HUES64 (cell line): ENCODE measurements at regions not wholly inside any gene's neighbourhood (a gene's known extent, or its start where the extent isn't known, plus 50 kb on each side); places are given as distances from the start of the nearest gene placed in this dataset.

ENCODE experiments used
- H3K27ac ChIP-seq: 2 replicates; pipeline ENCODE4 v1.7.0; 2013; ENCODE audit warnings: low read depth, low read length, inconsistent platforms
- H3K27me3 ChIP-seq: 2 replicates; pipeline ENCODE4 v1.6.1; 2013; ENCODE audit warnings: mild to moderate bottlenecking, low read length; ENCODE audit not compliant: insufficient read depth
- H3K36me3 ChIP-seq: 2 replicates; pipeline ENCODE4 v1.6.1; 2013; ENCODE audit warnings: mild to moderate bottlenecking, low read length; ENCODE audit not compliant: insufficient read depth
- H3K4me1 ChIP-seq: 2 replicates; pipeline ENCODE4 v1.6.1; 2013; ENCODE audit warnings: mild to moderate bottlenecking, low read length, moderate library complexity; ENCODE audit not compliant: insufficient read depth
- H3K4me3 ChIP-seq: 2 replicates; pipeline ENCODE4 v1.5.1; 2013; ENCODE audit warnings: mild to moderate bottlenecking, low read length, moderate library complexity
- H3K9ac ChIP-seq: 2 replicates; pipeline ENCODE4 v1.6.1; 2013; ENCODE audit warnings: mild to moderate bottlenecking, low read depth, low read length
- H3K9me3 ChIP-seq: 2 replicates; pipeline ENCODE4 v1.6.1; 2013; ENCODE audit warnings: low read depth, low read length; ENCODE audit not compliant: insufficient read depth
- WGBS: fragments of 150-250, 120-280 bp; methylation state at CpG from one replicate; pipeline ENCODE4 v1.1.7; 2013; ENCODE audit warnings: missing lambda C conversion rate; 5-methylcytosine and 5-hydroxymethylcytosine counted together

- Histone ChIP-seq H3K4me1 (no peaks in the 10 kb centered on the region; the same call in 1 of the 2 replicates), H3K27ac (no peak overlapping the region), H3K36me3 (no peaks in the 10 kb centered on the region), H3K9me3 (no peaks in the 10 kb centered on the region), H3K27me3 (no peaks in the 10 kb centered on the region), H3K4me3 (no peak overlapping the region), H3K9ac (no peak overlapping the region)
- 81% methylated on average over 7 of the region's 8 CpGs for WGBS
These were observed 117.2 kb upstream of the KLF6 start for GRCh38 chr10:3902054-3902808.

DNA sequence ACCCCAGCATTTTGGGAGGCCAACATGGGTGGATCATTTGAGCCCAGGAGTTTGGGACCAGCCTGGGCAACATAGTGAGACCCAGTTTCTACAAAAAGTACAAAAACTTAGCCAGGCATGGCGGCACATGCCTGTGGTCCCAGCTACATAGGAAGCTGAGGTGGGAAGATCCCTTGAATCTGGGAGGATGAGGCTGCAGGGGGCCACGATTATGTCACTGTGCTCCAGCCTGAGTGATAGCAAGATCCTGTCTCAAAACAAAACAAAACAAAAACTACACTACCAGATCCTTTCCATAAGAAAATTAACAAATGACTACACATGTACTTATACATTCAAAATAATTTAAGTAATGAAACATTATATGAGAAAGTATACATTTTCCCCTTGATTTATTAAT is 116.4 kb upstream of the KLF6 start:
- Histone ChIP-seq H3K9ac (no peak overlapping the region), H3K9me3 (no peaks in the 10 kb centered on the region), H3K27ac (no peak overlapping the region), H3K4me3 (no peak overlapping the region), H3K27me3 (no peaks in the 10 kb centered on the region), H3K4me1 (no peaks in the 10 kb centered on the region; the same call in 1 of the 2 replicates), H3K36me3 (no peaks in the 10 kb centered on the region)
- 89% methylated on average over 2 of the region's 2 CpGs for WGBS

- 91% methylated on average over 1 of the region's 2 CpGs for WGBS
- Histone ChIP-seq H3K27ac (no peak overlapping the region), H3K9me3 (no peaks in the 10 kb centered on the region), H3K4me1 (no peaks in the 10 kb centered on the region; the same call in 1 of the 2 replicates), H3K27me3 (no peaks in the 10 kb centered on the region), H3K9ac (no peak overlapping the region), H3K4me3 (no peak overlapping the region), H3K36me3 (no peaks in the 10 kb centered on the region)
These were observed 115.4 kb upstream of the KLF6 start for GRCh38 chr10:3900391-3900790.

DNA sequence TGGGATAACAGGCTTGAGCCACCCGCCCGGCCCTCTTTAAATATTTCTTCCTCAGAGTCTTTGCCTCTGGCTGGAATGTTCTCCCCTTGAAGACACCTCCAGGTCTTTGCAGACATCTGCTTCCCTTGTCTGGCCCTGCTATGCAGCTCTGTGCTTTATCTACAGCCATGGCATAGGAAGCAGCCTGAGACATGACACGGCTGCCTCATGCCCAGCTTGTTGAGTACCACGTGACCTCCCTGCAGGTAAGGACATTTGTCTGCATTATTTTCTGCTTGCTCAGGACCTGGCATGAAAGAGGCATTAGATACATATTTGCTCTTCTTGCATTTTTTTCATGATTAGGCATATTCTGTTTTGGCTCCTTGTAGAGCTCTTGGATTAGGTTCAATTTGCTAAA is 113.8 kb upstream of the KLF6 start:
- H3K36me3 ChIP-seq, result no peaks in the 10 kb centered on the region
- peaks cover 6% of the 10 kb centered on the region; the same call in 1 of the 2 replicates for H3K4me1 ChIP-seq
- H3K9me3 ChIP-seq, result no peaks in the 10 kb centered on the region
- H3K4me3 ChIP-seq, result no peak overlapping the region
- no peak overlapping the region for H3K9ac ChIP-seq
- 93% methylated on average over 4 of the region's 4 CpGs for WGBS
- H3K27me3 ChIP-seq, result no peaks in the 10 kb centered on the region
- no peak overlapping the region for H3K27ac ChIP-seq

DNA sequence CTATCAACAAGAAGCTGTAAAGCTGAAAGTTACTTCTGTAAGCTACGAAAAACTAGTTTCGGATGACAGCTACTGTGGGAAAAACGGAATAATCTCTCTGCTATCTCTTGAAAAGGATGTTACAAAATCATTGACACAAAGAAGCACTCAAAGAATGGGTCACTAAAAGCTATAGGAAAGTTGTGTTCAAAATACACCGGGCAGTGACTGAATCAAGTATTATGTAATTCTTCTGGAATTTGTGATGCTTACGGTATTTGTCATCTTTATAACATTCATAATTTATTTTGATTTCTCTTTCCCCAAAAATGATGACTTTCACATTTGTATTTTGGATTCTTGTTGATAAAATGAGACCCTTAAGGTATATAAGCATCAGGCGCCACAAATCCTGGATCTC is 112.1 kb upstream of the KLF6 start:
- Histone ChIP-seq H3K27ac (no peak overlapping the region), H3K9me3 (no peaks in the 10 kb centered on the region), H3K27me3 (no peaks in the 10 kb centered on the region), H3K9ac (no peak overlapping the region), H3K4me3 (no peak overlapping the region), H3K4me1 (peaks cover 6% of the 10 kb centered on the region; the same call in 1 of the 2 replicates), H3K36me3 (no peaks in the 10 kb centered on the region)
- 98% methylated on average over 5 of the region's 6 CpGs for whole genome bisulfite sequencing

- no peaks in the 10 kb centered on the region for H3K36me3 ChIP-seq
- no peaks in the 10 kb centered on the region for H3K27me3 ChIP-seq
- peaks cover 6% of the 10 kb centered on the region; the same call in 1 of the 2 replicates for H3K4me1 ChIP-seq
- H3K27ac ChIP-seq, result no peak overlapping the region
- no peaks in the 10 kb centered on the region for H3K9me3 ChIP-seq
- WGBS, result 90% methylated on average over 8 of the region's 8 CpGs
- no peak overlapping the region for H3K9ac ChIP-seq
- H3K4me3 ChIP-seq, result no peak overlapping the region
These were observed 111.2 kb upstream of the KLF6 start for GRCh38 chr10:3896161-3896560.

- no peaks in the 10 kb centered on the region for H3K9me3 ChIP-seq
- no peaks in the 10 kb centered on the region for H3K27me3 ChIP-seq
- no peak overlapping the region for H3K9ac ChIP-seq
- peaks cover 7% of the 10 kb centered on the region; the same call in 1 of the 2 replicates for H3K4me1 ChIP-seq
- H3K36me3 ChIP-seq, result no peaks in the 10 kb centered on the region
- no peak overlapping the region for H3K4me3 ChIP-seq
- 89% methylated on average over 5 of the region's 5 CpGs for WGBS
- H3K27ac ChIP-seq, result no peak overlapping the region
These were observed 110.1 kb upstream of the KLF6 start for GRCh38 chr10:3895045-3895631.

DNA sequence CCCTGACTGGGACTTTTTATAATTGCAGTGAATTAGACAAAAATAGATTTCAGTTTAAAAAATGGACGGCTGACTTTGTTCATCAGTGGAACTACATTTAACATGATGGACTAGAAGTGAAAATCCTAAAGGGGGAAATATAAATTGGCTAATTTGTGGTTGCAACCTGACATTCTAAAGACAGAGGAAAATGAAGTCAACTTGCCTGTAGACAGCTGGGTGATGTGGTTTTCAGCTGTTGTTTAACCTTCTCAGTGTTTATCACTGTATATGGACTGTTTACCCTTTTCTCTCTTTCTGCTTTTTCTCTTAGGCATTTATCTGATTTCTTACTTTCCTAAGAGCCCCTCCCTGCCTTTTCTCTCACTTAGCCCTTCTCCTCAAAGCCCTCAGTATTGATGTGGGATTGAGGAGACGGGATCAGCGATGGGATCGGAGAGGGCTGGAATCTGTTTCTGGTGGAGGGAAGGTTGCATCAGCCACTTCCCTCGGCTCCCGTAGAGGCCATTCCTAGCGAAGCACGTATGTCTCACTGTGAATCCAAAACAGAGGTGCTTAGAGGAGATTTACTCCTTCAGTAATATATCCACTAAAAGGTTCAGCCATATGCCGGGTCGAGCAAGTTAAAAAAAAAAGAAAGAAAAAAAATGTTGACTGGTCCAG is 109.0 kb upstream of the KLF6 start:
- H3K4me3 ChIP-seq, result no peak overlapping the region
- no peak overlapping the region for H3K9ac ChIP-seq
- H3K27ac ChIP-seq, result no peak overlapping the region
- no peaks in the 10 kb centered on the region for H3K36me3 ChIP-seq
- H3K4me1 ChIP-seq, result peaks cover 17% of the 10 kb centered on the region
- H3K27me3 ChIP-seq, result no peaks in the 10 kb centered on the region
- WGBS, result 90% methylated on average over 8 of the region's 10 CpGs
- H3K9me3 ChIP-seq, result no peaks in the 10 kb centered on the region

GRCh38 chr10:3892440-3893425 is 107.7 kb upstream of the KLF6 start:
- H3K9me3 ChIP-seq, result no peaks in the 10 kb centered on the region
- H3K36me3 ChIP-seq, result no peaks in the 10 kb centered on the region
- WGBS, result 71% methylated on average over 7 of the region's 9 CpGs
- H3K4me3 ChIP-seq, result no peak overlapping the region
- H3K27me3 ChIP-seq, result no peaks in the 10 kb centered on the region
- H3K27ac ChIP-seq, result no peak overlapping the region
- H3K9ac ChIP-seq, result no peak overlapping the region
- H3K4me1 ChIP-seq, result peaks cover 25% of the 10 kb centered on the region

DNA sequence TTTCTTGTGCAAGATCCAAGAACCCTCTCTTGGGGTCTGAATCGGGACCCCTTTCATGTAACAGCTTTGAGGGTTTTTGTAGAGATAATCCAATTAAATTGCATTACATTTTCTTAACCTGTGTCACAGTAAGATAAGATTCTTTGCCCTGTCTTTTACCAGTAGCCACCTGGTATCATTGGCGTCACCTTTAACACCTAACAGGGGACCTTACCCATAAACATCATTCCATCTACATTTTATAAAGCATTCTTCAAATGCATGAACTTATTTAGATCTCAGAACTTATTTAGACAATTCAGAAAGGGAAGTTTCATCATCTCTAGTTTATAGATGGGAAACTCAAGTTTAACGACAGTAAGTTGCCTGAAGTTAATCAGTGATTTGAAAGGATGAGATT is 106.4 kb upstream of the KLF6 start:
- Histone ChIP-seq H3K27me3 (no peaks in the 10 kb centered on the region), H3K36me3 (no peaks in the 10 kb centered on the region), H3K9me3 (no peaks in the 10 kb centered on the region), H3K9ac (no peak overlapping the region), H3K27ac (no peak overlapping the region), H3K4me1 (peaks cover 38% of the 10 kb centered on the region), H3K4me3 (no peak overlapping the region)
- 98% methylated on average over 3 of the region's 3 CpGs for WGBS
